Activated CD4-positive, alpha-beta T cell treated with anti-CD3 and anti-CD28 coated beads, Interleukin-2, amount 10 ng/mL, durations not matched to agents 7 days and 5 days (primary cell): ENCODE measurements at regions not wholly inside any gene's neighbourhood (a gene's known extent, or its start where the extent isn't known, plus 50 kb on each side); places are given as distances from the start of the nearest gene placed in this dataset.

Experiments
- CTCF ChIA-PET: fragments of 350-600 bp; sonication (Branson Sonifier 250); formaldehyde crosslinking; loops from one replicate; lab custom pipeline; 2021; ENCODE audit warnings: antibody characterized with exemption; lab: Charles Lee
- POLR2A ChIA-PET: fragments of 350-600 bp; sonication (Branson Sonifier 250); formaldehyde crosslinking; loops from one replicate; lab custom pipeline; 2021; ENCODE audit warnings: antibody characterized with exemption; lab: Charles Lee
- DNase-seq: peaks from one replicate; pipeline ENCODE4 v3.0.0-alpha.2; 2020
- H3K27ac Mint-ChIP-seq: one replicate; pipeline ENCODE4 v1.8.0; 2021; ENCODE audit warnings: mild to moderate bottlenecking, moderate library complexity, mixed read lengths
- H3K27me3 Mint-ChIP-seq: one replicate; pipeline ENCODE4 v1.8.0; 2021; ENCODE audit warnings: mixed read lengths
- H3K36me3 Mint-ChIP-seq: one replicate; pipeline ENCODE4 v1.8.0; 2021; ENCODE audit warnings: low read depth, mixed read lengths
- H3K4me1 Mint-ChIP-seq: one replicate; pipeline ENCODE4 v1.8.0; 2021; ENCODE audit warnings: mixed read lengths
- H3K4me3 Mint-ChIP-seq: one replicate; pipeline ENCODE4 v1.8.0; 2021; ENCODE audit warnings: mild to moderate bottlenecking, moderate library complexity, mixed read lengths
- H3K9me3 Mint-ChIP-seq: one replicate; pipeline ENCODE4 v1.8.0; 2021; ENCODE audit warnings: mixed read lengths

DNA sequence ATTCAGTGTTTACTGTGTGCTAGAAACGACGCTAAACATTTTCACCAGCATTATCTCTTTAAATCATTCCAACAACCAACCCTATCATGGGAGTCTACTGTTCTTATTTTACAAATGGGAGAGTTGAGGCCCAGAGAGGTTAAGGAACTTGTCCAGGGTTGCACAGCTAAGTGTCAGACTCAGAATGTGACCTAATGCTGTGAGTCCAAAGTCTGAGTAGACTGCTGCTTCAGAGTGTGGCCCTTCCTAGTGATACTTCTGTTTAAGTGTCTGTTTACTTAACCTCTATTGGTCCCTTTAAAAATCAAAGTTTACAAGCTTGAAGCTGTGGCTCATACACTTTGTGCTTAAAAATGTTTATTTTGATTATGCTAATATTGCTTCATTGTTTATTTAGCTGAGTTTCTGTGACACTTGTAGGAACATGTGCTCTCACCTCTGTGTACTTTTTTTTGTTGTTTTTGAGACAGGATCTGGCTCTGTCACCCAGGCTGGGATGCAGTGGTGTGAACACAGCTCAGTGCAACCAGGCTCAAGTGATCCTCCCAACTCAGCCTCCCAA, 84.4 kb upstream of the SYPL1 start:
- DNase-seq, result no peak
- ChIA-PET CTCF (no interaction called here), POLR2A (no interaction called here)
- H3K27ac Mint-ChIP-seq, result no peak overlapping the region
- H3K4me1 Mint-ChIP-seq, result no peaks in the 10 kb centered on the region
- no peak overlapping the region for H3K4me3 Mint-ChIP-seq
- H3K9me3 Mint-ChIP-seq, result no peaks in the 10 kb centered on the region
- peaks cover 10% of the 10 kb centered on the region for H3K27me3 Mint-ChIP-seq
- no peaks in the 10 kb centered on the region for H3K36me3 Mint-ChIP-seq

DNA sequence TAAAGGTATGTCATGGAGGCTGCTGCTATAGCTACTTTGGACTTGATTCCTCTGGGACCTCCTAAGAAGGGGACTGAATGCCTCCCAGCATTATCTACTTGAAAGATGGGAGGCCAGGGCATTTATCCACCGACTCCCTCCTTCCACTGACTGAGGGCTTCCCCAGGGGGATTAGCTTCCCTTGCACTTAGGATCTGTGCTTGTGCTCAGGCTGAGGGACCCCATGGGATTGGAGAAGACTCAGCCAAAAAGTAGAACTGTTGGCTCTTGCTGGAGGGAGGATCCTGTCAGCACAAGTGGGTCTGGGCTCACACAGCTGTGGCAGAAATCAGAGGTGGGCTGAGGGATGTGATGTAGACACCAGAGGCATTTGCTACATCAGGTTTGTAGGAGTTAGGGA, 81.5 kb upstream of the SYPL1 start:
- Mint-ChIP-seq H3K4me1 (no peaks in the 10 kb centered on the region), H3K27ac (no peak overlapping the region), H3K4me3 (no peak overlapping the region), H3K36me3 (no peaks in the 10 kb centered on the region), H3K27me3 (peaks cover 12% of the 10 kb centered on the region), H3K9me3 (no peaks in the 10 kb centered on the region)
- no peak for DNase-seq
- ChIA-PET CTCF (interaction anchor here (0.9 kb wide), 1 partner anchor 18 kb away, joined by 3 read pairs; no protein-coding TSS in a partner anchor), POLR2A (no interaction called here)

DNA sequence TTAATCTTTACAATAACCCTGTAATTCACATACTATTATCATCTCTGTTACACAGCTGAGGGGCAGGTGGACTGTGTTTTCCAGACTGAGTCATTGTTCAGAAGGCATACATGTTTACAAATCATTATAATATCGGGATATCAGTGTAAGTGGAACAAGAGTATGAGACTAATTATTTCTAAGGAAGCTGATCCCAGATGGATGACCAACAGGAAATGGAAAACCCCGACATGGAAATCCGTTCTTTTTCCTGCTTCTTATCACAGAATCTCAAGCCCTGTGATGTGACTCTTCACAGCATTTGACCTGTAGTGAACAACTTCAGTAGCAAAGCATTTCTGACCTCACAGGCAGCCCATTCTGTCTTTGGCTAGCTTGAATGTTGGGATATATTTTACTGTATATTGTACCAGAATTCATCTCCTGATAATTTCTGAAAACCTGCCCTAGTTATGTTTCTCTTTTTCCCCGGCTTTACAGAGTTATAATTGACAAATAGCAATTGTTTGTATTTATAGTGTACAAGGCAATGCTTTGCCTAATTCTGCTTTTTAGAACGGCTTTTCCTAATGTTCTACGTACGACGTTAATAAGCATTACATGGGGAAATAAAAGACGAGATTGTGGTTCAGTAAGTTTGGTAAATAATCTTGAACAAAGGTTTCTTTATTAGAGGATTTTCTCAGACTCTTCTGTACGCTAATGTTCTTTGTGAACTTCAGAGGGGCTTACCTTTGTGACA, 78.6 kb upstream of the SYPL1 start:
- CTCF ChIA-PET, result no interaction called here
- DNase-seq, result no peak
- H3K27ac Mint-ChIP-seq, result no peak overlapping the region
- H3K4me1 Mint-ChIP-seq, result no peaks in the 10 kb centered on the region
- peaks cover 19% of the 10 kb centered on the region for H3K27me3 Mint-ChIP-seq
- H3K9me3 Mint-ChIP-seq, result peaks cover 2% of the 10 kb centered on the region
- no peaks in the 10 kb centered on the region for H3K36me3 Mint-ChIP-seq
- POLR2A ChIA-PET, result no interaction called here
- H3K4me3 Mint-ChIP-seq, result no peak overlapping the region

DNA sequence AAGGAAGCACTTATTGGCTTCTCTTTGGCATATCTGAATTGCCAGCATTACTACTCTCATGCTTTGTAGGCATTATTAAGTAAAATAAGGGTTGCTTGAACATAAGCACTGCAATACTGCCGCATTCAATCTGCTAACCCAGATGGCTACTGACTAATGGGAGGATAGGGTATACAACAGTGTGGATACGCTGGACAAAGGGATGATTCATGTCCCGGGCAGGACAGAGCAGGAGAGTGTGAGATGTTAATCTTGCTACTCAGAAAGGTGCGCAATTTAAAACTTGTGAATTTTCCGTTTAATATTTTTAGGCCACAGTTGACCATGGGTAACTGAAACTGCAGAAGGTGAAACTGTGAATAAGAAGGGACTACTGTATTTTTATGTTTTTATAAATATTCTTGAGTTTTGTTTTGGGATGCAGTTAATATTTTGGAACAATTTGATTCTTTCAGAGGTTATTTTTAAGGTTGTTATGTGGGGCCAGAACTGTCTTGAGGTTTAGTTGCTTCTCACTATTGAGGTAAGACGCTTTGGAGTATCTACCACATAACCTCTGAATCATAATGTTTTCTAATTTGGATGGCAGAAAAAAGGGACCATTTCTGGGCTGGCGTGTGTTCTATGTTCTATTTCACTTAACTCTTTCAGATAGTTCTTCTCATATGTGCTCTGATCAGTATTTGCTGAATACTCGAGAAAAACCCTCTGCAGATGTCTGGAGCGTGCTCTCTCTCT, 75.7 kb upstream of the SYPL1 start:
- ChIA-PET POLR2A (no interaction called here), CTCF (no interaction called here)
- Mint-ChIP-seq H3K36me3 (peaks cover 4% of the 10 kb centered on the region), H3K27me3 (peaks cover 14% of the 10 kb centered on the region), H3K4me1 (peaks cover 11% of the 10 kb centered on the region), H3K27ac (no peak overlapping the region), H3K9me3 (peaks cover 4% of the 10 kb centered on the region), H3K4me3 (no peak overlapping the region)
- DNase-seq, result no peak

DNA sequence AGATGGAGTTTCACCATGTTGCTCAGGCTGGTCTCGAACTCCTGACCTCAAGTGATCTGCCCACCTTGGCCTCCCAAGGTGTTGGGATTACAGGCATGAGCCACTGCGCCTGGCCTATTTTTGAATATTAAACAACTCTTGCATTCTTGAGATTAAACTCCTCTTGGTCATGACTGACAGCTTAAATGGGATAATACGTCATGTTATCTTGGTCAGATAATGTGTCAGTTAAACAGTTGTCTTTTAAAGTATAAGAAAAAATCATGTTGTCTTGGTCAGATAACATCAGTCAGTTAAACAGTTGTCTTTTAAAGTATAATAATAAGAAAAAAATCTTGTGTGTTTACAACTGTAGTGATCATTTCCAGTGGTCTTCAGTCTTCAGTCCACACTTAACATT, 73.6 kb upstream of the SYPL1 start:
- ChIA-PET CTCF (no interaction called here), POLR2A (no interaction called here)

DNA sequence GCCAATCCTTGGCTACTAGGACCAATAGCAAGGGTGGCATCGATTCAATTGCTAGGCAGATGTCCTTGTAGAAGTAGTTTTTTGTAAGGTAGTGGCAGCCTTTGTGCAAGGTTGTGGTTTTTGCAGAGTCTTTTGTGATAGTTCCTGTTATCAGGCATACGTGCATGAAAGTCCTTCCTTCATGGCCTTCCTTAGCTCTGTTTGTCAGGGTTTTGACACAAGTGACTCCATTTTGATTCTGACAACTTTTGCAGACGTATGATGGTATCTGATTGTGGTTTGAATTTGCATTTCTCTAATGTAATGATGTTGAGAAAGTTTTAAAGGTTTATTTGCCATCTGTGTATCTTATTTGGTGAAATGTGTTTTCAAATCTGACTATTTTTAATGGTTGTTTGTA, 71.8 kb upstream of the SYPL1 start:
- ChIA-PET POLR2A (no interaction called here), CTCF (no interaction called here)
- peaks cover 4% of the 10 kb centered on the region for H3K36me3 Mint-ChIP-seq
- H3K4me3 Mint-ChIP-seq, result no peak overlapping the region
- peaks cover 4% of the 10 kb centered on the region for H3K9me3 Mint-ChIP-seq
- H3K27me3 Mint-ChIP-seq, result peaks cover 6% of the 10 kb centered on the region
- H3K4me1 Mint-ChIP-seq, result peaks cover 14% of the 10 kb centered on the region
- H3K27ac Mint-ChIP-seq, result no peak overlapping the region
- no peak for DNase-seq

More for the DNA sequence above, 73.6 kb upstream of the SYPL1 start:
- Mint-ChIP-seq H3K27me3 (peaks cover 8% of the 10 kb centered on the region), H3K4me3 (no peak overlapping the region), H3K4me1 (peaks cover 14% of the 10 kb centered on the region), H3K9me3 (peaks cover 4% of the 10 kb centered on the region), H3K36me3 (peaks cover 4% of the 10 kb centered on the region), H3K27ac (no peak overlapping the region)
- no peak for DNase-seq

DNA sequence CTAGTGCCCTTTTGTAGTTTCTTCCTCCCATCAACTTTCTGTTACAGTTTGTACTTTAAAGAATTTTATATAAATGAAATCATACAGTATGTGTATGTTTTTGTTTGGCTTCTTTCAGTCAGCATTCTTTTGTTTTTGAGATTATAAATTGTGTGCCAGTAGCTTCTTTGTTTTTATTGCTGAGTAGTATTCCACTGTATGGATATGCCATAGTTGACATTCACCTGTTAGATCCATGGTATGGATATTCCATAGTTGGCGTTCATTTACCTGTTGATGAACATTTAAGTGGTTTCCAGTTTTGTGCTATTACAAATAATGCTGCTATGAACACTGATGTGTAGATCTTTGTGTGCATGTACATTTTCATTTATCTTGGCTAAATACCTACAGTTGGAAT, 70.8 kb upstream of the SYPL1 start:
- Mint-ChIP-seq H3K27ac (no peak overlapping the region), H3K4me3 (no peak overlapping the region), H3K36me3 (peaks cover 4% of the 10 kb centered on the region), H3K27me3 (peaks cover 3% of the 10 kb centered on the region), H3K4me1 (peaks cover 14% of the 10 kb centered on the region), H3K9me3 (peaks cover 4% of the 10 kb centered on the region)
- no peak for DNase-seq
- ChIA-PET CTCF (interaction anchor here (0.7 kb wide), 1 partner anchor 1146 kb away, joined by 3 read pairs; no protein-coding TSS in a partner anchor), POLR2A (no interaction called here)

DNA sequence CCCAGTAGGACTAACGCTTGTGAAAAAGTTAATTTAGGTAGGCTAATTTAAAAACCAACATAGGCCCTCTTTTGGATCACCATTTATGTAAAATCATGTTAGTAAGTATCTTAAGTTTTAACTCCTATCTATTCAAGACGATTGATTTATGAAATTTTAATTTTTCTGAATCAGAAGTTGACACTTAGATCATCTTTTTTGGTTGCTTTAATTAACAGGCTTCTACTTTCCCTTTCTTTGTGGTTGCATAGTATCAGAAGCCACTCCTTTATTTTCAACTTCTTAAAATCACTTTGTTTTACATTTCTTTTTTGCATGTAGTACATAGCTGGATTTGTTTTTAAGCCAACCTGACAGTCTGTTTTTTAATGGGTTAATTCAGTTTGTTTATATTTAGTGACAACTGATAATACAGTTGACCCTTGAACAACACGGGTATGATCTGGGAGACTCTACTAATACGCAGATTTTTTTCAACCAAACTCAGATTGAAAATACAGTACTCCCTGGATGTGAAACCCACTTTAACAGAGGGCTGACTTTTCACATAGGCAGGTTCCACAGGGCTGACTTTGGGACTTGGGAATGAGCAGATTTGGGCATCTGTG, 69.7 kb upstream of the SYPL1 start:
- no peak for DNase-seq
- ChIA-PET POLR2A (no interaction called here), CTCF (no interaction called here)
- Mint-ChIP-seq H3K27ac (no peak overlapping the region), H3K27me3 (no peaks in the 10 kb centered on the region), H3K9me3 (peaks cover 4% of the 10 kb centered on the region), H3K4me3 (no peak overlapping the region), H3K36me3 (peaks cover 4% of the 10 kb centered on the region), H3K4me1 (peaks cover 14% of the 10 kb centered on the region)

DNA sequence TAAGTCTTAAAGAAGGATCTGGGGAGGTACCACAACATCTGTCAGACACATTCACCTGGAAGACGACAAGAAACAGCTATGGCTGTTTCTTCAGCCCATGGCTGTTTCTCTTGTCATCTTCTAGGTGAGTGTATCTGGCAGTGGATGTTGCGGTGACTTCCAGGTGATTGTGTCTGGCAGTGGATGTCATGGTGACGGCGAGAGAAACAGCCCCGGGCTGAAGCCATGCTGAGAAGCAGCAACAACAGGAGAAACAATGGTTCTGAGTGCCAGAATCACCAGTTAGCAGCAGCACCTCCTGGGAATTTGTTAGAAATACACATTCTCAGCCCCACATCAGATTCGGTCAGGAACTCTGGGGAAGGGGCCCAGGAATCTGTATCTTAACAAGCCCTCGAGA, 68.6 kb upstream of the SYPL1 start:
- Mint-ChIP-seq H3K4me1 (peaks cover 17% of the 10 kb centered on the region), H3K36me3 (peaks cover 4% of the 10 kb centered on the region), H3K4me3 (no peak overlapping the region), H3K27me3 (peaks cover 6% of the 10 kb centered on the region), H3K27ac (no peak overlapping the region), H3K9me3 (peaks cover 2% of the 10 kb centered on the region)
- POLR2A ChIA-PET, result no interaction called here
- DNase-seq, result no peak
- CTCF ChIA-PET, result interaction anchor here (1.0 kb wide), 1 partner anchor 13 kb away, joined by 5 read pairs; no protein-coding TSS in a partner anchor

DNA sequence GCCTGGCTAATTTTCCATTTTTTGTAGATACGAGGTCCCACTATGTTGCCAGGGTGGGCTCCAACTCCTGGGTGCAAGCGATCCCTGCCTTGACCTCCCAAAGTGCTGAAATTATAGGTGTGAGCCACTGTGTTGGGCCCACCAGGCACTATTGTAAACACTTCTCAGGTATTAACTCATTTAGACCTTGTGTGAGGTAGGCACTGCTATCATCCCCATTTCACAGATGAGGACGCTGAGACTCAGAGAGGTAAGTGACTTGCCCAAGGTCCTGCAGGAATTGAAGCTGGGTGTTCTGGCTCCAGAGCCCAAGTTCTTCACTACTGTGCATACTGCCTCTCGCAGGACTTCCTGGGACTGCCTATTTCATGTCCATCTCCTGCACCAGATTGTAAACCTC, 67.1 kb upstream of the SYPL1 start:
- Mint-ChIP-seq H3K9me3 (peaks cover 2% of the 10 kb centered on the region), H3K27me3 (peaks cover 13% of the 10 kb centered on the region), H3K4me1 (peaks cover 14% of the 10 kb centered on the region), H3K27ac (no peak overlapping the region), H3K4me3 (no peak overlapping the region), H3K36me3 (peaks cover 4% of the 10 kb centered on the region)
- no peak for DNase-seq
- ChIA-PET POLR2A (no interaction called here), CTCF (interaction anchor here (0.6 to 1.6 kb wide), 2 partner anchors 26 to 111 kb away, joined by 4 to 6 read pairs; no protein-coding TSS in a partner anchor)

DNA sequence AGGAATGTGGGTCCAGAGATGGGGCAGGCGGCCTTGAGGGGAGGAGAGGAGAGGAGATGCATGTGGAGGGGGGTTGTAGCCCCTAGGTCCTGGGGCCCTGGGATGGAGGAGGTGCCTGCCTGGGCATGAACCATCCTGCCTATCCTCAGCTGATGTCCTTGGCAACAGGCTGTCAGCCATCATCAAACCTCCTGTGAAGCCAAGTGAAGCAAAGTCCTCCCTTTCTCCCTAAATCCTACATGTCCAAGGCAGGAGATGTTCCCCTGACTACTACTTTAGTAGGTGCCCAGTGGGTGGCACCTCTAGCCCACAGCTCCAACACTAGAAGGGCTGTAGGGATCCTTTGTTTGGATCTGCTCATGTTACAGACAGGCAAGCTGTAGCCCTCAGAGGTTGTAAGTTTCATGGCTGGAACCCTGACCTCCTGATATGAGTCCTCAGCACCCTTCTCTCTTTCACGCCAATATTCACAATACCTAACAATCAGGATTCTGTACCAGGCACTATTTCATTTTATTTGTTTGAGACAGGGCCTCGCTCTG, 66.6 kb upstream of the SYPL1 start:
- no peak overlapping the region for H3K27ac Mint-ChIP-seq
- peaks cover under 1% of the 10 kb centered on the region for H3K9me3 Mint-ChIP-seq
- H3K4me1 Mint-ChIP-seq, result peaks cover 8% of the 10 kb centered on the region
- no peak overlapping the region for H3K4me3 Mint-ChIP-seq
- peaks cover under 1% of the 10 kb centered on the region for H3K36me3 Mint-ChIP-seq
- no peak for DNase-seq
- POLR2A ChIA-PET, result no interaction called here
- CTCF ChIA-PET, result interaction anchor here (1.6 to 5.6 kb wide), 2 partner anchors 25 to 283 kb away, joined by 6 to 32 read pairs; no protein-coding TSS in a partner anchor
- H3K27me3 Mint-ChIP-seq, result peaks cover 14% of the 10 kb centered on the region

DNA sequence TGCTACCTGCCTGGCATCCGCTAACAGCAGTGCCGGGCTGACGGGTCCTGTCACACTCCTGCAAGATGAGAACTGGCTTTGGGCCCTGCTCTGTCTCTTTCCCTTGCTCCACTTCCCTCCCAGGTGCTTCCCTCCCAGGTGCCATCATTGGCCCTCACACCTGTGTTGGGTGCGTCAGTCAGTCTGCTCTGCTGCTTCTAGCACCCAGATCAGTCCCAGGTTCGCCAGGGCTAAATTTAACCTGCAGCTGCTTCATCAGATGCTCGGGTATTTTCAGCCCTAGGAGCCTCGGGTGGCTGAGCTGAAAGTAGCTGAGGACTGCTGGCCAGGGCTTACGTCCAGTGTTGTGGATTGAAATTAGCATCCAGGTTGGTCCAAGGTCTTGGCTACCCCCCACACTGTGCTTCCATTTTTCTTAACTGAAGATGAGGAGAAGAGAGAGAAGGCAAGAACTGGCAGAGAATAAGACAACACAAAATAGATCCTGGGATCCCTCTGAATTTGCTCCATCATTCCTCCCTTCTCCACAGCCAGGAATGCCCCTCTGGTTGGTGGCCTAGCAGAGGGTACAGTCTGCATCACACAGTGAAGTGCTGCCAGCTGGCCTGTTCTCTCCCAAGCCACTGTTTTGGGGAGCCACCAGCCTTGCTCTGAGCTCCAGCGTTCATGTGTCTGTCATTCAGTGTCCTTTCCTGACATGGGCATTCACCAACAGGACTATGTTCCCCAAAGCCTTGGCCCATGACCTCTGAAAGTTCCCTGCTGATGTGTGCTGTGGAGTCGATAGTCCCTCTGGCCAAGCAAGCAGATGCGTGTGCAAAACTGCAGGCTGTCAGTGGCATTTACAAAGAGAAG, 65.9 kb upstream of the SYPL1 start:
- CTCF ChIA-PET, result interaction anchor here (0.7 to 5.6 kb wide), 7 partner anchors 11 to 313 kb away, joined by 3 to 32 read pairs (median 5); no protein-coding TSS in a partner anchor

More for the DNA sequence above, 65.9 kb upstream of the SYPL1 start:
- Mint-ChIP-seq H3K4me1 (peaks cover 5% of the 10 kb centered on the region), H3K27ac (no peak overlapping the region), H3K9me3 (no peaks in the 10 kb centered on the region), H3K27me3 (peaks cover 14% of the 10 kb centered on the region), H3K4me3 (no peak overlapping the region), H3K36me3 (no peaks in the 10 kb centered on the region)
- POLR2A ChIA-PET, result no interaction called here
- no peak for DNase-seq
